ENCODE measurements at regions not wholly inside any gene's neighbourhood (a gene's known extent, or its start where the extent isn't known, plus 50 kb on each side); places are given as distances from the start of the nearest gene placed in this dataset.

GRCh38 chr5:17054911-17055310 is 118.8 kb upstream of the MYO10 start:
- BruUV-seq (replicated peaks): no TSS peak
- CTCF ChIA-PET (ENCODE audit: unreplicated experiment): no interaction called here
- intact Hi-C loops (cut with micrococcal nuclease; ENCODE audit: unreplicated experiment): no loop called here

GRCh38 chr5:17056141-17056631 is 120.1 kb upstream of the MYO10 start:
- intact Hi-C loops (cut with micrococcal nuclease; ENCODE audit: unreplicated experiment): no loop called here

More at GRCh38 chr5:17054911-17055310, 118.8 kb upstream of the MYO10 start:
- POLR2A ChIA-PET: no interaction called here
- Histone ChIP-seq H2AFZ (ENCODE audit: low read length) (no peak overlapping the region), H3K79me2 (ENCODE audit: insufficient read depth, low read depth, low read length) (no peaks in the 10 kb centered on the region), H3K9me2 (ENCODE audit: insufficient read depth, low read length) (no peaks in the 10 kb centered on the region), H3K27ac (ENCODE audit: low read depth, low read length, poor library complexity, severe bottlenecking) (no peak overlapping the region), H4K20me1 (ENCODE audit: insufficient read depth, low read length) (no peaks in the 10 kb centered on the region), H3K4me3 (ENCODE audit: low read depth, low read length, poor library complexity, severe bottlenecking) (no peak overlapping the region), H3K4me1 (ENCODE audit: insufficient read depth, low read length, poor library complexity, severe bottlenecking) (no peaks in the 10 kb centered on the region), H3K9me3 (ENCODE audit: low read length) (no peaks in the 10 kb centered on the region), H3K4me2 (ENCODE audit: low read length) (no peak overlapping the region), H3K36me3 (ENCODE audit: insufficient read depth, low read length) (no peaks in the 10 kb centered on the region)
- DNase-seq (ENCODE audit: low spot score): no peak
- TF ChIP-seq EZH2phosphoT487 (IDR thresholded peaks at IDR 0.05; ENCODE audit: borderline replicate concordance, low read depth, low read length) (no peak), CTCF (conservative IDR thresholded peaks at IDR 0.05; ENCODE audit: low read length) (no peak)

More at GRCh38 chr5:17056141-17056631, 120.1 kb upstream of the MYO10 start:
- Histone ChIP-seq H3K4me3 (ENCODE audit: low read depth, low read length, poor library complexity, severe bottlenecking) (no peak overlapping the region), H3K4me2 (ENCODE audit: low read length) (no peak overlapping the region), H3K79me2 (ENCODE audit: insufficient read depth, low read depth, low read length) (no peaks in the 10 kb centered on the region), H3K36me3 (ENCODE audit: insufficient read depth, low read length) (no peaks in the 10 kb centered on the region), H4K20me1 (ENCODE audit: insufficient read depth, low read length) (no peaks in the 10 kb centered on the region), H3K9me3 (ENCODE audit: low read length) (no peaks in the 10 kb centered on the region), H3K9me2 (ENCODE audit: insufficient read depth, low read length) (no peaks in the 10 kb centered on the region), H3K27ac (ENCODE audit: low read depth, low read length, poor library complexity, severe bottlenecking) (no peak overlapping the region), H2AFZ (ENCODE audit: low read length) (no peak overlapping the region), H3K4me1 (ENCODE audit: insufficient read depth, low read length, poor library complexity, severe bottlenecking) (no peaks in the 10 kb centered on the region)
- no TSS peak for BruUV-seq (replicated peaks)
- CTCF ChIA-PET (ENCODE audit: unreplicated experiment): no interaction called here
- TF ChIP-seq EZH2phosphoT487 (IDR thresholded peaks at IDR 0.05; ENCODE audit: borderline replicate concordance, low read depth, low read length): no peak
- TF ChIP-seq CTCF (conservative IDR thresholded peaks at IDR 0.05; ENCODE audit: low read length): no peak
- no peak for DNase-seq (ENCODE audit: low spot score)
- POLR2A ChIA-PET: interaction anchor here (0.7 kb wide), 2 partner anchors 8 to 20 kb away, joined by 3 to 5 read pairs; no protein-coding TSS in a partner anchor

All from OCI-LY7 (cell line).